NCI-H1694 treated with DMSO at 0.1 percent for 48 hours (cell line): ENCODE measurements at regions not wholly inside any gene's neighbourhood (a gene's known extent, or its start where the extent isn't known, plus 50 kb on each side); places are given as distances from the start of the nearest gene placed in this dataset.
A peak's percentile ranks its signal among the peaks of the same experiment; 100 is the strongest.
"Not testable (repeated sequence)": the region's sequence is repeated elsewhere in the genome, so short reads cannot be mapped to it uniquely, and the experiment has no call there.

ENCODE experiments used
- DNase-seq: peaks from one replicate; lab custom pipeline; 2025; lab: John Stamatoyannopoulos, UW

- no peak for DNase-seq
Measured at GRCh38 chr1:221575605-221576004, 166.3 kb downstream of the DUSP10 start.

- DNase-seq = no peak
Measured at GRCh38 chr1:221576268-221576667, 165.6 kb downstream of the DUSP10 start.

GRCh38 chr1:221583465-221583864 lies 158.4 kb downstream of the DUSP10 start:
- DNase-seq = no peak

GRCh38 chr1:221587013-221587412 lies 154.9 kb downstream of the DUSP10 start:
- not testable (repeated sequence) for DNase-seq

- DNase-seq = not testable (repeated sequence)
Measured at GRCh38 chr1:221591250-221591649, 150.6 kb downstream of the DUSP10 start.

GRCh38 chr1:221594576-221594975 lies 147.3 kb downstream of the DUSP10 start:
- DNase-seq = no peak

GRCh38 chr1:221598122-221598521 lies 143.8 kb downstream of the DUSP10 start:
- DNase-seq = no peak

- DNase-seq = no peak
Measured at GRCh38 chr1:221601166-221601565, 140.7 kb downstream of the DUSP10 start.

GRCh38 chr1:221602830-221603229 lies 139.1 kb downstream of the DUSP10 start:
- no peak for DNase-seq

- DNase-seq = not testable (repeated sequence)
Measured at GRCh38 chr1:221604390-221604789, 137.5 kb downstream of the DUSP10 start.

GRCh38 chr1:221604948-221605347 lies 136.9 kb downstream of the DUSP10 start:
- no peak for DNase-seq

GRCh38 chr1:221605569-221605968 lies 136.3 kb downstream of the DUSP10 start:
- no peak for DNase-seq

GRCh38 chr1:221606256-221606655 lies 135.6 kb downstream of the DUSP10 start:
- DNase-seq = no peak

- DNase-seq = no peak
Measured at GRCh38 chr1:221608835-221609320, 133.0 kb downstream of the DUSP10 start.

- DNase-seq = no peak
Measured at GRCh38 chr1:221611656-221612046, 130.2 kb downstream of the DUSP10 start.

- no peak for DNase-seq
Measured at GRCh38 chr1:221612047-221612777, 129.7 kb downstream of the DUSP10 start.

GRCh38 chr1:221620437-221621384 lies 121.2 kb downstream of the DUSP10 start:
- DNase-seq = peak; percentile 23

GRCh38 chr1:221621683-221622082 lies 120.2 kb downstream of the DUSP10 start:
- DNase-seq = no peak

GRCh38 chr1:221622389-221622788 lies 119.5 kb downstream of the DUSP10 start:
- no peak for DNase-seq

GRCh38 chr1:221625026-221625425 lies 116.9 kb downstream of the DUSP10 start:
- no peak for DNase-seq

GRCh38 chr1:221626041-221626440 lies 115.8 kb downstream of the DUSP10 start:
- DNase-seq = no peak

GRCh38 chr1:221630236-221630635 lies 111.7 kb downstream of the DUSP10 start:
- DNase-seq = no peak

GRCh38 chr1:221631556-221631955 lies 110.3 kb downstream of the DUSP10 start:
- DNase-seq = no peak
